Caco-2 (cell line): ENCODE measurements at regions not wholly inside any gene's neighbourhood (a gene's known extent, or its start where the extent isn't known, plus 50 kb on each side); places are given as distances from the start of the nearest gene placed in this dataset.
A peak's percentile ranks its signal among the peaks of the same experiment; 100 is the strongest.
"Not testable (repeated sequence)": the region's sequence is repeated elsewhere in the genome, so short reads cannot be mapped to it uniquely, and the experiment has no call there.

Experiments
- BruUV-seq: library from RNA; stranded (reverse); fragments of 400-500 nt; replicated peaks from 2 replicates; lab custom pipeline; 2021; lab: Mats Ljungman, UMichigan
- CTCF ChIA-PET: fragments of 300-600 bp; sonication (Branson Sonifier 250); formaldehyde crosslinking; loops from one replicate; lab custom pipeline; 2022; ENCODE audit warnings: antibody characterized with exemption; lab: Charles Lee
- POLR2A ChIA-PET: fragments of 300-600 bp; sonication (Branson Sonifier 250); formaldehyde crosslinking; loops from one replicate; lab custom pipeline; 2022; ENCODE audit warnings: antibody characterized with exemption; lab: Charles Lee
- DNase-seq, 2 experiments: peaks; one replicate each; pipeline versions ENCODE4 v3.0.0 to v3.0.0-alpha.2; 2020 to 2022
- H3K27me3 ChIP-seq: replicated peaks from 2 replicates; pipeline ENCODE4 v1.6.0; 2011; ENCODE audit warnings: low read length; ENCODE audit not compliant: control insufficient read depth, insufficient read depth
- H3K36me3 ChIP-seq: 2 replicates; pipeline ENCODE4 v1.5.1; 2011; ENCODE audit warnings: low read length; ENCODE audit not compliant: control insufficient read depth, insufficient read depth
- H3K4me1 ChIP-seq: fragments of 250-450 bp; sonication (Bioruptor Pico); 2 replicates; pipeline ENCODE4 v1.5.1; 2020; ENCODE audit warnings: mild to moderate bottlenecking
- H3K4me3 ChIP-seq: 2 replicates; pipeline ENCODE4 v1.5.1; 2011; ENCODE audit warnings: low read depth, mild to moderate bottlenecking, control low read depth, low read length
- H3K9me3 ChIP-seq: fragments of 250-450 bp; sonication (Bioruptor Pico); 2 replicates; pipeline ENCODE4 v1.5.1; 2020; ENCODE audit warnings: mild to moderate bottlenecking, moderate library complexity
- H3K27ac Mint-ChIP-seq: one replicate; pipeline ENCODE4 v1.8.0; 2022; ENCODE audit warnings: mixed read lengths; ENCODE audit not compliant: unreplicated experiment
- H3K27me3 Mint-ChIP-seq: one replicate; pipeline ENCODE4 v1.8.0; 2022; ENCODE audit warnings: mixed read lengths; ENCODE audit not compliant: insufficient read depth, unreplicated experiment
- H3K36me3 Mint-ChIP-seq: one replicate; pipeline ENCODE4 v1.8.0; 2022; ENCODE audit warnings: mild to moderate bottlenecking, mixed read lengths; ENCODE audit not compliant: insufficient read depth, unreplicated experiment
- H3K4me1 Mint-ChIP-seq: one replicate; pipeline ENCODE4 v1.8.0; 2022; ENCODE audit warnings: low read depth, mixed read lengths; ENCODE audit not compliant: unreplicated experiment
- H3K4me3 Mint-ChIP-seq: one replicate; pipeline ENCODE4 v1.8.0; 2022; ENCODE audit warnings: mild to moderate bottlenecking, moderate library complexity, mixed read lengths; ENCODE audit not compliant: unreplicated experiment
- H3K9me3 Mint-ChIP-seq: one replicate; pipeline ENCODE4 v1.8.0; 2022; ENCODE audit warnings: mixed read lengths; ENCODE audit not compliant: unreplicated experiment
- intact Hi-C: fragments of 100-400 bp; cut with micrococcal nuclease; formaldehyde crosslinking; loops from one replicate; pipeline ENCODE4 v1.10.0; 2022; ENCODE audit not compliant: unreplicated experiment
- TF ChIP-seq, protein P1 (sequence below), 2 experiments: fragments of 200-600 bp in 1 of 2; IDR thresholded peaks; 1 replicate in 1 of 2; 2 replicates in 1 of 2; pipeline versions ENCODE4 v1.5.1 to v1.8.0; 2011 to 2022; ENCODE audit warnings: antibody characterized with exemption in 1 of 2, control low read depth in 1 of 2, inconsistent platforms in 1 of 2, low read depth in 1 of 2, low read length in 1 of 2, mild to moderate bottlenecking in 1 of 2, moderate library complexity in 1 of 2; ENCODE audit not compliant: insufficient read depth in 1 of 2, severe bottlenecking in 1 of 2, unreplicated experiment in 1 of 2

DNA sequence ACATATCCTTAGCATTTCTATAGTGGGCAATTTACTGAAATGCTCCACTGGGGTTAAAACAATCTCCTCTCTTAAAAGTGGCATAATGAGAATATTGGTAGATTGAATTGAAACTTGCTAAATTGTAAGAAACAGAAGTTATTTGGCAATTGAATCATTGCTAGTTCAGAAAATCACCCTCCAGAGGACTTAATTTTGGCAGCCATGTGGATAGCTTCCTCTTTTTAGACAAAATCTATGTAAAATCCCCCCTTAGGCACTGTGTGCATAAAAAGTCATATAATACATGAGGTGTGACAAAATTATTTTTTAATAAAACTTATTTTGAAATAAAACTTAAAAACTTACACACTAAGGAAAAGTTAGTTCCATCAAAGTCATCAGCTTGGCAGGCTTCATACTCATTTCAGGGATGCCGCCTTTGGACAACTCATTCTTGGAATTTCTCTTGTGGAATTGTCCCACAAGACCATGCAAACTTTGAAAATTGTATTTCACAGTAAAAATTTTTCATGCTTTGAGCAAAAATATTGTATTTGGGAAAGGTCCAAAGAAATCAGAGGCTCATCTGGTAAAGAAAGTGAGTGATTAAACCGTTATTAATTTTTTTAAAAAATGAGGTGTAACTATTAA is 473.0 kb downstream of the BCKDHB start:
- no peaks in the 10 kb centered on the region for H3K27me3 ChIP-seq
- Mint-ChIP-seq H3K27ac (no peak overlapping the region), H3K4me1 (no peaks in the 10 kb centered on the region), H3K9me3 (no peaks in the 10 kb centered on the region), H3K27me3 (peaks cover 4% of the 10 kb centered on the region), H3K36me3 (no peaks in the 10 kb centered on the region), H3K4me3 (no peak overlapping the region)
- ChIA-PET POLR2A (no interaction called here), CTCF (no interaction called here)
- no peaks in the 10 kb centered on the region for H3K4me1 ChIP-seq
- intact Hi-C loops: no loop called here
- TF ChIP-seq, protein P1, sequence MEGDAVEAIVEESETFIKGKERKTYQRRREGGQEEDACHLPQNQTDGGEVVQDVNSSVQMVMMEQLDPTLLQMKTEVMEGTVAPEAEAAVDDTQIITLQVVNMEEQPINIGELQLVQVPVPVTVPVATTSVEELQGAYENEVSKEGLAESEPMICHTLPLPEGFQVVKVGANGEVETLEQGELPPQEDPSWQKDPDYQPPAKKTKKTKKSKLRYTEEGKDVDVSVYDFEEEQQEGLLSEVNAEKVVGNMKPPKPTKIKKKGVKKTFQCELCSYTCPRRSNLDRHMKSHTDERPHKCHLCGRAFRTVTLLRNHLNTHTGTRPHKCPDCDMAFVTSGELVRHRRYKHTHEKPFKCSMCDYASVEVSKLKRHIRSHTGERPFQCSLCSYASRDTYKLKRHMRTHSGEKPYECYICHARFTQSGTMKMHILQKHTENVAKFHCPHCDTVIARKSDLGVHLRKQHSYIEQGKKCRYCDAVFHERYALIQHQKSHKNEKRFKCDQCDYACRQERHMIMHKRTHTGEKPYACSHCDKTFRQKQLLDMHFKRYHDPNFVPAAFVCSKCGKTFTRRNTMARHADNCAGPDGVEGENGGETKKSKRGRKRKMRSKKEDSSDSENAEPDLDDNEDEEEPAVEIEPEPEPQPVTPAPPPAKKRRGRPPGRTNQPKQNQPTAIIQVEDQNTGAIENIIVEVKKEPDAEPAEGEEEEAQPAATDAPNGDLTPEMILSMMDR (IDR thresholded peaks at IDR 0.05; ENCODE audit: insufficient read depth in 1 of 2, low read depth in 1 of 2, low read length in 1 of 2, severe bottlenecking in 1 of 2, unreplicated experiment in 1 of 2): no peak
- H3K4me3 ChIP-seq: no peak overlapping the region
- no TSS peak for BruUV-seq
- no peaks in the 10 kb centered on the region for H3K9me3 ChIP-seq
- DNase-seq: no peak
- H3K36me3 ChIP-seq: no peaks in the 10 kb centered on the region

DNA sequence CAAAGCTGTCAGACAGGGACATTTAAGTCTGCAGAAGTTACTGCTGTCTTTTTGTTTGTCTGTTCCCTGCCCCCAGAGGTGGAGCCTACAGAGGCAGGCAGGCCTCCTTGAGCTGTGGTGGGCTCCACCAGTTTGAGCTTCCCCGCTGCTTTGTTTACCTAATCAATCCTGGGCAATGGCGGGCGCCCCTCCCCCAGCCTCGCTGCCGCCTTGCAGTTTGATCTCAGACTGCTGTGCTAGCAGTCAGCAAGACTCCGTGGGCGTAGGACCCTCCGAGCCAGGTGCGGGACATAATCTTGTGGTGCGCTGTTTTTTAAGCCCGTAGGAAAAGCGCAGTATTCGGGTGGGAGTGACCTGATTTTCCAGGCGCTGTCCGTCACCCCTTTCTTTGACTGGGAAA is 466.8 kb downstream of the BCKDHB start:
- intact Hi-C loops, POLR2A ChIA-PET, H3K4me1 ChIP-seq, H3K27me3 ChIP-seq, H3K27me3 Mint-ChIP-seq, H3K36me3 Mint-ChIP-seq, H3K27ac Mint-ChIP-seq, H3K9me3 ChIP-seq, BruUV-seq, H3K4me1 Mint-ChIP-seq, H3K36me3 ChIP-seq, H3K9me3 Mint-ChIP-seq, CTCF ChIA-PET, DNase-seq: not testable (repeated sequence)
- peak overlapping the region; percentile 74 for H3K4me3 Mint-ChIP-seq
- peak overlapping the region; percentile 29 for H3K4me3 ChIP-seq

DNA sequence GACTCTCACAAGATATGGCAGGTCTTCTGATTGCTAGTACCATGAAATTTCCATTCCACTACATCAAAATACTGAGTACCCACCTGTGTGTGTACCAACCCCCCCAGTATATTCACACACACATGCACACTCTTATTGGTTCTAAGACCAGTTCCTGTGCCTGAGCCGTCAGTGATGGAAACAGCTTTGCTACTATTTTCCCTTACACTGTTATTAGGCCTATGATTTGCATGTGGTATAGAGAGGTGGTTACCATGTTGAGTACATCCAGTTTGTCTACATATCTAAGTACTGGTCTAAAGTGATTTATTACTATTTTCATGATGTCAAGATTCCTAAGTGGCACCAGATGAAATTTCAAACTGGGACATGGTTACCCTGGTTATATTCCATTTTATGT is 459.9 kb downstream of the BCKDHB start:
- Histone ChIP-seq H3K9me3 (no peaks in the 10 kb centered on the region), H3K36me3 (no peaks in the 10 kb centered on the region), H3K4me1 (no peaks in the 10 kb centered on the region), H3K4me3 (no peak overlapping the region), H3K27me3 (no peaks in the 10 kb centered on the region)
- intact Hi-C loops: no loop called here
- BruUV-seq: no TSS peak
- H3K27me3 Mint-ChIP-seq: no peaks in the 10 kb centered on the region
- no peaks in the 10 kb centered on the region for H3K9me3 Mint-ChIP-seq
- ChIA-PET CTCF (no interaction called here), POLR2A (no interaction called here)
- H3K4me3 Mint-ChIP-seq: no peak overlapping the region
- TF ChIP-seq, protein P1 (IDR thresholded peaks at IDR 0.05; ENCODE audit: insufficient read depth in 1 of 2, low read depth in 1 of 2, low read length in 1 of 2, severe bottlenecking in 1 of 2, unreplicated experiment in 1 of 2): no peak
- H3K4me1 Mint-ChIP-seq: no peaks in the 10 kb centered on the region
- H3K27ac Mint-ChIP-seq: no peak overlapping the region
- DNase-seq: no peak
- H3K36me3 Mint-ChIP-seq: no peaks in the 10 kb centered on the region
